SU-DHL-6 (cell line): ENCODE measurements at regions not wholly inside any gene's neighbourhood (a gene's known extent, or its start where the extent isn't known, plus 50 kb on each side); places are given as distances from the start of the nearest gene placed in this dataset.

Experiments
- H2AFZ ChIP-seq: fragments of 200-600 bp; sonication (generic); 2 replicates; pipeline ENCODE4 v1.6.1; 2014; ENCODE audit warnings: low read depth, mild to moderate bottlenecking, moderate library complexity, mixed read lengths, antibody characterized with exemption, low read length; ENCODE audit not compliant: severe bottlenecking
- H3F3A ChIP-seq: fragments of 200-600 bp; shearing (Covaris generic); 2 replicates; pipeline ENCODE4 v1.6.0; 2016; ENCODE audit warnings: antibody characterized with exemption, mild to moderate bottlenecking; ENCODE audit not compliant: insufficient read depth
- H3K27ac ChIP-seq: fragments of 200-600 bp; sonication (generic); 2 replicates; pipeline ENCODE4 v1.5.1; 2016; ENCODE audit warnings: low read depth, mild to moderate bottlenecking, low read length, moderate library complexity, mixed read lengths
- H3K27me3 ChIP-seq: fragments of 200-600 bp; sonication (generic), shearing (Covaris generic); 2 replicates; pipeline ENCODE4 v1.6.0; 2014; ENCODE audit warnings: mild to moderate bottlenecking, low read length
- H3K36me3 ChIP-seq: fragments of 200-600 bp; sonication (generic); 2 replicates; pipeline ENCODE4 v1.6.1; 2014; ENCODE audit warnings: mild to moderate bottlenecking, low read length, mixed read lengths
- H3K4me2 ChIP-seq: fragments of 300-600, 200-600 bp; shearing (Covaris generic), sonication (generic); 2 replicates; pipeline ENCODE4 v1.6.0; 2014; ENCODE audit warnings: low read length, low read depth, mild to moderate bottlenecking; ENCODE audit not compliant: poor library complexity, severe bottlenecking
- H3K4me3 ChIP-seq: fragments of 200-600 bp; sonication (generic); 2 replicates; pipeline ENCODE4 v1.5.1; 2014; ENCODE audit warnings: antibody characterized with exemption, low read length, mild to moderate bottlenecking, mixed read lengths; ENCODE audit not compliant: insufficient read depth, poor library complexity, severe bottlenecking
- H3K79me2 ChIP-seq: fragments of 200-600 bp; sonication (generic); 2 replicates; pipeline ENCODE4 v1.6.1; 2014; ENCODE audit warnings: mild to moderate bottlenecking, low read length, moderate library complexity; ENCODE audit not compliant: insufficient read depth
- H3K9ac ChIP-seq: fragments of 200-600 bp; sonication (generic); 2 replicates; pipeline ENCODE4 v1.7.0; 2014; ENCODE audit warnings: mild to moderate bottlenecking, low read length
- H3K9me2 ChIP-seq: fragments of 200-600 bp; sonication (generic); replicated peaks from 2 replicates; pipeline ENCODE4 v1.6.1; 2014; ENCODE audit warnings: low read length; ENCODE audit not compliant: insufficient read depth
- H3K9me3 ChIP-seq: fragments of 200-600 bp; sonication (generic); 2 replicates; pipeline ENCODE4 v1.6.1; 2014; ENCODE audit warnings: low read length, mixed read lengths; ENCODE audit not compliant: insufficient read depth
- H4K20me1 ChIP-seq: fragments of 200-600 bp; sonication (generic); 2 replicates; pipeline ENCODE4 v1.6.1; 2014; ENCODE audit warnings: low read depth, mild to moderate bottlenecking, antibody characterized with exemption, low read length, moderate library complexity, mixed read lengths
- EZH2phosphoT487 ChIP-seq: fragments of 200-600 bp; sonication (generic), shearing (Covaris generic); conservative IDR thresholded peaks from 2 replicates; pipeline ENCODE4 v1.6.1; 2018; ENCODE audit warnings: mild to moderate bottlenecking, antibody characterized with exemption, low read length, moderate library complexity, mixed read lengths
- TF ChIP-seq, protein P1 (sequence below): fragments of 200-600 bp; sonication (generic); IDR thresholded peaks from one replicate; pipeline ENCODE4 v1.5.1; 2017; ENCODE audit warnings: antibody characterized with exemption, mild to moderate bottlenecking, low read length, moderate library complexity; ENCODE audit not compliant: insufficient read depth, poor library complexity, severe bottlenecking

DNA sequence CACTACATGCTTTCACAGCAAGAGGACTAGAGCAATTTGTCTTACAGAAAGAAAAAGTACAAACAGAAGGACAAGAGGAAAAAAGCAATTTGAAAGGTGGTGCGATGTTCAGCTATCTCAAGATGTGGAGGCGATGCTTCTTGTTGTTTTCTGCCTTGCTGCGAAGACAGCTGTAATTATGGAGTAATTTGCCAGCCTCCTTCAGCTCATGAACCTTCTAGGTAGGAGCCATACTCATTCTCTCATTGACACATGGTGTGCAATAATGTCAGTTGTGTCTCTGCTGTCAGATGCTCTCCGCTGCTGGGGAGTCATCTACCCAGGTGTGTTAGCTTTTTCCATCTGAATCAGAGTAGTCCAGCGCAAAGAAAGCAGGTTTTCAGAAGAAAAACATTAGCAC is 424.5 kb downstream of the NR2F1-AS1 start:
- no peak overlapping the region for H3K9ac ChIP-seq
- H3K4me3 ChIP-seq, result no peak overlapping the region
- no peak for TF ChIP-seq EZH2phosphoT487
- TF ChIP-seq, protein P1, sequence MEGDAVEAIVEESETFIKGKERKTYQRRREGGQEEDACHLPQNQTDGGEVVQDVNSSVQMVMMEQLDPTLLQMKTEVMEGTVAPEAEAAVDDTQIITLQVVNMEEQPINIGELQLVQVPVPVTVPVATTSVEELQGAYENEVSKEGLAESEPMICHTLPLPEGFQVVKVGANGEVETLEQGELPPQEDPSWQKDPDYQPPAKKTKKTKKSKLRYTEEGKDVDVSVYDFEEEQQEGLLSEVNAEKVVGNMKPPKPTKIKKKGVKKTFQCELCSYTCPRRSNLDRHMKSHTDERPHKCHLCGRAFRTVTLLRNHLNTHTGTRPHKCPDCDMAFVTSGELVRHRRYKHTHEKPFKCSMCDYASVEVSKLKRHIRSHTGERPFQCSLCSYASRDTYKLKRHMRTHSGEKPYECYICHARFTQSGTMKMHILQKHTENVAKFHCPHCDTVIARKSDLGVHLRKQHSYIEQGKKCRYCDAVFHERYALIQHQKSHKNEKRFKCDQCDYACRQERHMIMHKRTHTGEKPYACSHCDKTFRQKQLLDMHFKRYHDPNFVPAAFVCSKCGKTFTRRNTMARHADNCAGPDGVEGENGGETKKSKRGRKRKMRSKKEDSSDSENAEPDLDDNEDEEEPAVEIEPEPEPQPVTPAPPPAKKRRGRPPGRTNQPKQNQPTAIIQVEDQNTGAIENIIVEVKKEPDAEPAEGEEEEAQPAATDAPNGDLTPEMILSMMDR, result no peak
- H3K36me3 ChIP-seq, result no peaks in the 10 kb centered on the region
- no peak overlapping the region for H3K27ac ChIP-seq
- no peaks in the 10 kb centered on the region for H3K9me2 ChIP-seq
- no peaks in the 10 kb centered on the region for H4K20me1 ChIP-seq
- no peak overlapping the region for H2AFZ ChIP-seq
- no peaks in the 10 kb centered on the region for H3K79me2 ChIP-seq
- H3K27me3 ChIP-seq, result no peaks in the 10 kb centered on the region
- no peak overlapping the region for H3K4me2 ChIP-seq
- no peaks in the 10 kb centered on the region for H3K9me3 ChIP-seq
- no peaks in the 10 kb centered on the region for H3F3A ChIP-seq

DNA sequence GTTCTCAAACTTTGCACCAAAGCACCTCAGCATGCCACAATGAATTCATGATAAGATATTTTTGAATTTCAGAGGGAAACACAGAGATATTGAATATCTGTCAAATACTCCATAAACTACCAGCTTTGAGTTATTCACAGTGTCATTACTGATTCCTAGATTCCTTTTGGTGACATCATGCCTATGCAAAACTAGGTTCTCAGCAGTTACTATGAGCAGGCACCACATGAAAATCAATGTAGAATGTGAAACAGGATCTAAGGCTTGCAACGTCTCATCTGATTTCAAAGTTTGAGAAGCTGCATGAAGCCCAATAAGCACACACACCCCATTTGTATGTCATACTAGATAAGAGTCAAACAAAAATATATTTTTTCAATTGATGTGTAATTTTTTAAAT is 426.5 kb downstream of the NR2F1-AS1 start:
- no peaks in the 10 kb centered on the region for H3K27me3 ChIP-seq
- H3K4me2 ChIP-seq, result no peak overlapping the region

DNA sequence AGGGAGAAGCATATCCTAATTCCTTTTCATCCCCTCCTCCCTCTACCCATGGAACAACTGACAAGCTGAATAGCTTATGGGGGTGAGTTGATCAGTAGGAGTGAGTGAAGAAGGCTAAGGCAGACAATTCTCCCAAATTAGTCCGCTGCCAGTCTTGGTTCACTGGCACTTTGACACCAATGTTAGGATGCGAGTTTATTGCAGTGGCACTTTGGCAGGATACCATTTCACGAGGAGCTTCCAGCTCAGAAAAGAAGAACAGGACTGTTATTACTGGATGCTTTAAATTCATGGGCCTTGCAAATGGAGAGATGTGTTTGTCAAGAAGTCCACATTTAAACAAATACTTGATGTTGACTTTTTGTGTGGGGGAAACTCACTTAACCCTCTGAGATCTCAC is 427.6 kb downstream of the NR2F1-AS1 start:
- TF ChIP-seq EZH2phosphoT487, result no peak
- TF ChIP-seq, protein P1, result no peak
- Histone ChIP-seq H3K27ac (no peak overlapping the region), H4K20me1 (no peaks in the 10 kb centered on the region), H3K4me2 (no peak overlapping the region), H2AFZ (no peak overlapping the region), H3F3A (no peaks in the 10 kb centered on the region), H3K4me3 (no peak overlapping the region), H3K9ac (no peak overlapping the region), H3K9me2 (no peaks in the 10 kb centered on the region), H3K36me3 (no peaks in the 10 kb centered on the region), H3K27me3 (no peaks in the 10 kb centered on the region), H3K79me2 (no peaks in the 10 kb centered on the region), H3K9me3 (no peaks in the 10 kb centered on the region)

More for the DNA sequence above, 426.5 kb downstream of the NR2F1-AS1 start:
- Histone ChIP-seq H3K27ac (no peak overlapping the region), H3K9me2 (no peaks in the 10 kb centered on the region), H4K20me1 (no peaks in the 10 kb centered on the region), H3K9me3 (no peaks in the 10 kb centered on the region), H3K4me3 (no peak overlapping the region), H3F3A (no peaks in the 10 kb centered on the region), H3K79me2 (no peaks in the 10 kb centered on the region), H2AFZ (no peak overlapping the region), H3K9ac (no peak overlapping the region), H3K36me3 (no peaks in the 10 kb centered on the region)
- TF ChIP-seq, protein P1, result no peak
- no peak for TF ChIP-seq EZH2phosphoT487

DNA sequence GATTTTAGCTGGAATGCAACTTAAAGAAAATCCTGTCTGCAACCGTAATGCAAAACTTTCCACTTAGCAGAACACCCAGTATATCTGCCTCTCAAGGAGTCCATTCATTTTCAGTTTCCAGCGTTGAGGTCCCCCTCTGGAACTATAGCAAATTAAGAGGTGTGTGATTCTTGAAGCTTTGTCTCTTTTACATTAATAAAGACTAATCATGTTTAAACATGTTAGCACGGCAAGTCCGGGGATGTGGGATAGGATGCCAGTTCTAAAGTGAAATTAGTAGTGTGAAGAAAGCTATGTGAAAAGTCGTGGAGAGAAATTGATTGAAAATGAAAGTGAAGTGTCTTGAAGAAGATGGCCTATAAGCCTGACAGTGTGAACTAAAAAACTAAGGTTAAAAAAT is 429.1 kb downstream of the NR2F1-AS1 start:
- no peaks in the 10 kb centered on the region for H3K79me2 ChIP-seq
- TF ChIP-seq, protein P1, result no peak
- TF ChIP-seq EZH2phosphoT487, result no peak
- no peaks in the 10 kb centered on the region for H4K20me1 ChIP-seq
- H3K27me3 ChIP-seq, result no peaks in the 10 kb centered on the region
- H3K9me3 ChIP-seq, result no peaks in the 10 kb centered on the region
- no peak overlapping the region for H3K4me2 ChIP-seq
- H2AFZ ChIP-seq, result no peak overlapping the region
- H3K36me3 ChIP-seq, result no peaks in the 10 kb centered on the region
- H3F3A ChIP-seq, result no peaks in the 10 kb centered on the region
- H3K9ac ChIP-seq, result no peak overlapping the region
- H3K27ac ChIP-seq, result no peak overlapping the region
- H3K9me2 ChIP-seq, result no peaks in the 10 kb centered on the region
- no peak overlapping the region for H3K4me3 ChIP-seq
